Head of caudate nucleus (tissue), 42 donors: ENCODE measurements at regions not wholly inside any gene's neighbourhood (a gene's known extent, or its start where the extent isn't known, plus 50 kb on each side); places are given as distances from the start of the nearest gene placed in this dataset.
"Not testable (repeated sequence)": the region's sequence is repeated elsewhere in the genome, so short reads cannot be mapped to it uniquely, and the experiment has no call there.

Source experiments
- DNase-seq, 42 donors: peaks; one replicate each; pipeline versions ENCODE4 v3.0.0 to v3.0.0-alpha.2; 2020 to 2021; ENCODE audit warnings: mixed read lengths in 7 of 42
- intact Hi-C: fragments of 100-400 bp; cut with DNase I; formaldehyde crosslinking; loops from one replicate; pipeline ENCODE4 v1.15.0; 2022

DNA sequence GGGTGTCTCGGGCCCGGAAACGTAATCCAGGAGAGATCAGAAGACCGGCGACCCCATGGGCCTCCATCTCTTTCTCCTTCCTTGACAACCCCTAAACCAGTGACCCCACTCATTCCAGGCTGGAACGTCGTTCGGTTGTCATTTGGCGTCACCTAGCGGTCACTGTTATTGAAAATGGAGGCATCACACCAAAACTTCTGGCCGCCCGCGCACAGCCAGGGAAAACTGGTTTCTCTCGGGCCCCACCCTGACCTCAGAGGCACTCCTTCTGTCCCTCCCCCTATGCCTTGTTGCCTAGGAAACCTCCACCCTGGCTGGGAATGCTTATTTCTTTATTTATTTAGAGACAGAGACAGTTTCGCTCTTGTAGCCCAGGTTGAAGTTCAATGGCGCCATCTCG, 2327.3 kb upstream of the TPTE start:
- intact Hi-C loops, DNase-seq: not testable (repeated sequence)

DNA sequence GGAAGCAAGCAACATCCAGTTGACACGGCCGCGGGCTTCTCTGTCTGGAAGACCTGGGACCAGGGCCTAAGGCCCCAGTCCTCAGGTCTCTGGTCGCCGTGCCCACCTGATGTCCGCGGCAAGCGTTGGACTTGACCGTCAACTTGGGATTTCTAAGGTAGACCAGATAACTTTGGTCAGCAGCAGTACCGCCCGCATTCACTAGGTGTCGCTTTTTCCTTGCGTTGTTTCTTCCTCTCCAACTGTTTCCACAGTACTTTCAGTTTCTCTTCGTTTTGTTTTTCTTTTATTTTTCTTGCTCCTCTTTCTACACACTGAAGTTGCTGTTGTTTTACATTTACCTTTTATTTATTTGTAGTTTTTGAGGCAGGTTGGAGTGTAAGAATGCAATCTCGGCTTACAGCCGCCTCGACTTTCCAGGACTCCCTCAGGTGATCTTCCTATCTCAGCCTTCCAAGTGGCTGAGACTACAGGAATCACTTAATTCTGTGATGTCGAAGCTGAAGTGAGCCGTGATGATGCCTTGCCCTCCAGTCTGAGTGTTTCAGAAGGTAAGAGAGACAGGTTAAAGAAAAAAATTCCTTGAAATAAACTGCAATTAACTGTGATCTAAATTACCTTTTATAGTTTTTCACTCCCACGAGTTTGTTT, 2323.9 kb upstream of the TPTE start:
- intact Hi-C loops, DNase-seq: not testable (repeated sequence)

DNA sequence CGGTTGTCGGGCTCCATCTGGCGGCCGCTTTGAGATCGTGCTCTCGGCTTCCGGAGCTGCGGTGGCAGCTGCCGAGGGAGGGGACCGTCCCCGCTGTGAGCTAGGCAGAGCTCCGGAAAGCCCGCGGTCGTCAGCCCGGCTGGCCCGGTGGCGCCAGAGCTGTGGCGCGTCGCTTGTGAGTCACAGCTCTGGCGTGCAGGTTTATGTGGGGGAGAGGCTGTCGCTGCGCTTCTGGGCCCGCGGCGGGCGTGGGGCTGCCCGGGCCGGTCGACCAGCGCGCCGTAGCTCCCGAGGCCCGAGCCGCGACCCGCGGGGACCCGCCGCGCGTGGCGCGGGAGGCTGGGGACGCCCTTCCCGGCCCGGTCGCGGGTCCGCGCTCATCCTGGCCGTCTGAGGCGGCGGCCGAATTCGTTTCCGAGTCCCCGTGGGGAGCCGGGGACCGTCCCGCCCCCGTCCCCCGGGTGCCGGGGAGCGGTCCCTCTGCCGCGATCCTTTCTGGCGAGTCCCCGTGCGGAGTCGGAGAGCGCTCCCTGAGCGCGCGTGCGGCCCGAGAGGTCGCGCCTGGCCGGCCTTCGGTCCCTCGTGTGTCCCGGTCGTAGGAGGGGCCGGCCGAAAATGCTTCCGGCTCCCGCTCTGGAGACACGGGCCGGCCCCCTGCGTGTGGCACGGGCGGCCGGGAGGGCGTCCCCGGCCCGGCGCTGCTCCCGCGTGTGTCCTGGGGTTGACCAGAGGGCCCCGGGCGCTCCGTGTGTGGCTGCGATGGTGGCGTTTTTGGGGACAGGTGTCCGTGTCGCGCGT, 2316.1 kb upstream of the TPTE start:
- intact Hi-C loops, DNase-seq: not testable (repeated sequence)

DNA sequence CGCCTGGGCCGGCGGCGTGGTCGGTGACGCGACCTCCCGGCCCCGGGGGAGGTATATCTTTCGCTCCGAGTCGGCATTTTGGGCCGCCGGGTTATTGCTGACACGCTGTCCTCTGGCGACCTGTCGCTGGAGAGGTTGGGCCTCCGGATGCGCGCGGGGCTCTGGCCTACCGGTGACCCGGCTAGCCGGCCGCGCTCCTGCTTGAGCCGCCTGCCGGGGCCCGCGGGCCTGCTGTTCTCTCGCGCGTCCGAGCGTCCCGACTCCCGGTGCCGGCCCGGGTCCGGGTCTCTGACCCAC, 2315.5 kb upstream of the TPTE start:
- DNase-seq, intact Hi-C loops: not testable (repeated sequence)

DNA sequence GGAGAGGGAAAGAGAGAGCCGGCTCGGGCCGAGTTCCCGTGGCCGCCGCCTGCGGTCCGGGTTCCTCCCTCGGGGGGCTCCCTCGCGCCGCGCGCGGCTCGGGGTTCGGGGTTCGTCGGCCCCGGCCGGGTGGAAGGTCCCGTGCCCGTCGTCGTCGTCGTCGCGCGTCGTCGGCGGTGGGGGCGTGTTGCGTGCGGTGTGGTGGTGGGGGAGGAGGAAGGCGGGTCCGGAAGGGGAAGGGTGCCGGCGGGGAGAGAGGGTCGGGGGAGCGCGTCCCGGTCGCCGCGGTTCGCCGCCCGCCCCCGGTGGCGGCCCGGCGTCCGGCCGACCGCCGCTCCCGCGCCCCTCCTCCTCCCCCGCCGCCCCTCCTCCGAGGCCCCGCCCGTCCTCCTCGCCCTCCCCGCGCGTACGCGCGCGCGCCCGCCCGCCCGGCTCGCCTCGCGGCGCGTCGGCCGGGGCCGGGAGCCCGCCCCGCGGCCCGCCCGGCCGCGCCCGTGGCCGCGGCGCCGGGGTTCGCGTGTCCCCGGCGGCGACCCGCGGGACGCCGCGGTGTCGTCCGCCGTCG, 2308.3 kb upstream of the TPTE start:
- intact Hi-C loops = not testable (repeated sequence)
- DNase-seq = peak in 32 of 42 donors; percentile 8 to 100 (median 90)

DNA sequence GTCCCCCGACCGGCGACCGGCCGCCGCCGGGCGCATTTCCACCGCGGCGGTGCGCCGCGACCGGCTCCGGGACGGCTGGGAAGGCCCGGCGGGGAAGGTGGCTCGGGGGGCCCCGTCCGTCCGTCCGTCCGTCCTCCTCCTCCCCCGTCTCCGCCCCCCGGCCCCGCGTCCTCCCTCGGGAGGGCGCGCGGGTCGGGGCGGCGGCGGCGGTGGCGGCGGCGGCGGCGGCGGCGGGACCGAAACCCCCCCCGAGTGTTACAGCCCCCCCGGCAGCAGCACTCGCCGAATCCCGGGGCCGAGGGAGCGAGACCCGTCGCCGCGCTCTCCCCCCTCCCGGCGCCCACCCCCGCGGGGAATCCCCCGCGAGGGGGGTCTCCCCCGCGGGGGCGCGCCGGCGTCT, 2306.8 kb upstream of the TPTE start:
- DNase-seq, intact Hi-C loops: not testable (repeated sequence)

DNA sequence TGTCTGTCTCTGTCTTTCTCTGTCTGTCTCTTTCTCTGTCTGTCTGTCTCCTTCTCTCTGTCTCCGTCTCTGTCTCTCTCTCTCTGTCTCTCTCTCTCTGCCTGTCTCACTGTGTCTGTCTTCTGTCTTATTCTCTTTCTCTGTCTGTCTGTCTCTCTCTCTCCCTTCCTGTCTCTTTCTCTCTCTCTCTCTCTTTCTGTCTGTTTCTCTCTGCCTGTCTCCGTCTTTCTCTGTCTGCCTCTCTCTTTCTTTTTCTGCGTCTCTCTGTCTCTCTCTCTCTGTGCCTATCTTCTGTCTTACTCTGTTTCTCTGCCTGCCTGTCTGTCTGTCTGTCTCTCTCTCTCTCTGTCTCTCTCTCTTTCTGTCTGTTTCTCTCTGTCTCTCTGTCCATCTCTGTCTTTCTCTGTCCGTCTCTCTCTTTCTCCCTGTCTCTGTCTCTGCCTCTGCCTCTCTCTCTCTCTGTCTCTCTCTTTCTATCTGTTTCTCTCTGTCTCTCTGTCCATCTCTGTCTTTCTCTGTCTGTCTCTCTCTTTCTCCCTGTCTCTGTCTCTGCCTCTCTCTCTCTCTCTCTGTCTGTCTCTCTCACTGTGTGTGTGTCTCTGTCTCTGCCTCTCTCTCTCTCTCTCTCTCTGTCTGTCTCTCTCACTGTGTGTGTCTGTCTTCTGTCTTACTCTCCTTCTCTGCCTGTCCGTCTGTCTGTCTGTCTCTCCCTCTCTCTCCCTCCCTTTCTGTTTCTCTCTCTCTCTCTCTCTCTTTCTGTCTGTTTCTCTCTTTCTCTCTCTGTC, 2291.8 kb upstream of the TPTE start:
- intact Hi-C loops, DNase-seq: not testable (repeated sequence)

DNA sequence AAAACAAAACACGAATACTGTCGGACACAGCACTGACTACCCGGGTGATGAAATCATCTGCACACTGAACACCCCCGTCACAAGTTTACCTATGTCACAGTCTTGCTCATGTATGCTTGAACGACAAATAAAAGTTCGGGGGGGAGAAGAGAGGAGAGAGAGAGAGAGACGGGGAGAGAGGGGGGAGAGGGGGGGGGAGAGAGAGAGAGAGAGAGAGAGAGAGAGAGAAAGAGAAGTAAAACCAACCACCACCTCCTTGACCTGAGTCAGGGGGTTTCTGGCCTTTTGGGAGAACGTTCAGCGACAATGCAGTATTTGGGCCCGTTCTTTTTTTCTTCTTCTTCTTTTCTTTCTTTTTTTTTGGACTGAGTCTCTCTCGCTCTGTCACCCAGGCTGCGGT, 2290.1 kb upstream of the TPTE start:
- intact Hi-C loops, DNase-seq: not testable (repeated sequence)

DNA sequence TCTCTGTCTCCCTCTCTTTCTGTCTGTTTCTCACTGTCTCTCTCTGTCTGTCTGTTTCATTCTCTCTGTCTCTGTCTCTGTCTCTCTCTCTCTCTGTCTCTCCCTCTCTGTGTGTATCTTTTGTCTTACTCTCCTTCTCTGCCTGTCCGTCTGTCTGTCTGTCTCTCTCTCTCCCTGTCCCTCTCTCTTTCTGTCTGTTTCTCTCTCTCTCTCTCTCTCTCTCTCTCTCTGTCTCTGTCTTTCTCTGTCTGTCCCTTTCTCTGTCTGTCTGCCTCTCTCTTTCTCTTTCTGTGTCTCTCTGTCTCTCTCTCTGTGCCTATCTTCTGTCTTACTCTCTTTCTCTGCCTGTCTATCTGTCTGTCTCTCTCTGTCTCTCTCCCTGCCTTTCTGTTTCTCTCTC, 2288.4 kb upstream of the TPTE start:
- intact Hi-C loops, DNase-seq: not testable (repeated sequence)

DNA sequence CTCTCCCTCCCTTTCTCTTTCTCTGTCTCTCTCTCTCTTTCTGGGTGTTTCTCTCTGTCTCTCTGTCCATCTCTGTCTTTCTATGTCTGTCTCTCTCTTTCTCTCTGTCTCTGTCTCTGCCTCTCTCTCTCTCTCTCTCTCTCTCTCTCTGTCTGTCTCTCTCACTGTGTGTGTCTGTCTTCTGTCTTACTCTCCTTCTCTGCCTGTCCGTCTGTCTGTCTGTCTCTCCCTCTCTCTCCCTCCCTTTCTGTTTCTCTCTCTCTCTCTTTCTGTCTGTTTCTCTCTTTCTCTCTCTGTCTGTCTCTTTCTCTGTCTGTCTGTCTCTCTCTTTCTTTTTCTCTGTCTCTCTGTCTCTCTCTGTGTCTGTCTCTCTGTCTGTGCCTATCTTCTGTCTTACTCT, 2287.3 kb upstream of the TPTE start:
- intact Hi-C loops, DNase-seq: not testable (repeated sequence)

DNA sequence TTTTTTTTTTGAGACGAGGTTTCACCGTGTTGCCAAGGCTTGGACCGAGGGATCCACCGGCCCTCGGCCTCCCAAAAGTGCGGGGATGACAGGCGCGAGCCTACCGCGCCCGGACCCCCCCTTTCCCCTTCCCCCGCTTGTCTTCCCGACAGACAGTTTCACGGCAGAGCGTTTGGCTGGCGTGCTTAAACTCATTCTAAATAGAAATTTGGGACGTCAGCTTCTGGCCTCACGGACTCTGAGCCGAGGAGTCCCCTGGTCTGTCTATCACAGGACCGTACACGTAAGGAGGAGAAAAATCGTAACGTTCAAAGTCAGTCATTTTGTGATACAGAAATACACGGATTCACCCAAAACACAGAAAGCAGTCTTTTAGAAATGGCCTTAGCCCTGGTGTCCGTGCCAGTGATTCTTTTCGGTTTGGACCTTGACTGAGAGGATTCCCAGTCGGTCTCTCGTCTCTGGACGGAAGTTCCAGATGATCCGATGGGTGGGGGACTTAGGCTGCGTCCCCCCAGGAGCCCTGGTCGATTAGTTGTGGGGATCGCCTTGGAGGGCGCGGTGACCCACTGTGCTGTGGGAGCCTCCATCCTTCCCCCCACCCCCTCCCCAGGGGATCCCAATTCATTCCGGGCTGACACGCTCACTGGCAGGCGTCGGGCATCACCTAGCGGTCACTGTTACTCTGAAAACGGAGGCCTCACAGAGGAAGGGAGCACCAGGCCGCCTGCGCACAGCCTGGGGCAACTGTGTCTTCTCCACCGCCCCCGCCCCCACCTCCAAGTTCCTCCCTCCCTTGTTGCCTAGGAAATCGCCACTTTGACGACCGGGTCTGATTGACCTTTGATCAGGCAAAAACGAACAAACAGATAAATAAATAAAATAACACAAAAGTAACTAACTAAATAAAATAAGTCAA, 2276.4 kb upstream of the TPTE start:
- DNase-seq, intact Hi-C loops: not testable (repeated sequence)

DNA sequence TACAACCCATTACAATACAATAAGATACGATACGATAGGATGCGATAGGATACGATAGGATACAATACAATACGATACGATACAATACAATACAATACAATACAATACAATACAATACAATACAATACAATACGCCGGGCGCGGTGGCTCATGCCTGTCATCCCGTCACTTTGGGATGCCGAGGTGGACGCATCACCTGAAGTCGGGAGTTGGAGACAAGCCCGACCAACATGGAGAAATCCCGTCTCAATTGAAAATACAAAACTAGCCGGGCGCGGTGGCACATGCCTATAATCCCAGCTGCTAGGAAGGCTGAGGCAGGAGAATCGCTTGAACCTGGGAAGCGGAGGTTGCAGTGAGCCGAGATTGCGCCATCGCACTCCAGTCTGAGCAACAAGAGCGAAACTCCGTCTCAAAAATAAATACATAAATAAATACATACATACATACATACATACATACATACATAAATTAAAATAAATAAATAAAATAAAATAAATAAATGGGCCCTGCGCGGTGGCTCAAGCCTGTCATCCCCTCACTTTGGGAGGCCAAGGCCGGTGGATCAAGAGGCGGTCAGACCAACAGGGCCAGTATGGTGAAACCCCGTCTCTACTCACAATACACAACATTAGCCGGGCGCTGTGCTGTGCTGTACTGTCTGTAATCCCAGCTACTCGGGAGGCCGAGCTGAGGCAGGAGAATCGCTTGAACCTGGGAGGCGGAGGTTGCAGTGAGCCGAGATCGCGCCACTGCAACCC, 2275.6 kb upstream of the TPTE start:
- DNase-seq, intact Hi-C loops: not testable (repeated sequence)

DNA sequence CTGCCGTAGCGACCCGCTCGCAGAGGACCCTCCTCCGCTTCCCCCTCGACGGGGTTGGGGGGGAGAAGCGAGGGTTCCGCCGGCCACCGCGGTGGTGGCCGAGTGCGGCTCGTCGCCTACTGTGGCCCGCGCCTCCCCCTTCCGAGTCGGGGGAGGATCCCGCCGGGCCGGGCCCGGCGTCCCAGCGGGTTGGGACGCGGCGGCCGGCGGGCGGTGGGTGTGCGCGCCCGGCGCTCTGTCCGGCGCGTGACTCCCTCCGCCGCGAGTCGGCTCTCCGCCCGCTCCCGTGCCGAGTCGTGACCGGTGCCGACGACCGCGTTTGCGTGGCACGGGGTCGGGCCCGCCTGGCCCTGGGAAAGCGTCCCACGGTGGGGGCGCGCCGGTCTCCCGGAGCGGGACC, 2269.7 kb upstream of the TPTE start:
- intact Hi-C loops, DNase-seq: not testable (repeated sequence)

DNA sequence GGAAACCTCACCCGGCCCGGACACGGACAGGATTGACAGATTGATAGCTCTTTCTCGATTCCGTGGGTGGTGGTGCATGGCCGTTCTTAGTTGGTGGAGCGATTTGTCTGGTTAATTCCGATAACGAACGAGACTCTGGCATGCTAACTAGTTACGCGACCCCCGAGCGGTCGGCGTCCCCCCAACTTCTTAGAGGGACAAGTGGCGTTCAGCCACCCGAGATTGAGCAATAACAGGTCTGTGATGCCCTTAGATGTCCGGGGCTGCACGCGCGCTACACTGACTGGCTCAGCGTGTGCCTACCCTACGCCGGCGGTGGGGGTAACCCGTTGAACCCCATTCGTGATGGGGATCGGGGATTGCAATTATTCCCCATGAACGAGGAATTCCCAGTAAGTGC, 2266.3 kb upstream of the TPTE start:
- peak in 10 of 42 donors; percentile 0 to 34 (median 7) for DNase-seq
- intact Hi-C loops = not testable (repeated sequence)

DNA sequence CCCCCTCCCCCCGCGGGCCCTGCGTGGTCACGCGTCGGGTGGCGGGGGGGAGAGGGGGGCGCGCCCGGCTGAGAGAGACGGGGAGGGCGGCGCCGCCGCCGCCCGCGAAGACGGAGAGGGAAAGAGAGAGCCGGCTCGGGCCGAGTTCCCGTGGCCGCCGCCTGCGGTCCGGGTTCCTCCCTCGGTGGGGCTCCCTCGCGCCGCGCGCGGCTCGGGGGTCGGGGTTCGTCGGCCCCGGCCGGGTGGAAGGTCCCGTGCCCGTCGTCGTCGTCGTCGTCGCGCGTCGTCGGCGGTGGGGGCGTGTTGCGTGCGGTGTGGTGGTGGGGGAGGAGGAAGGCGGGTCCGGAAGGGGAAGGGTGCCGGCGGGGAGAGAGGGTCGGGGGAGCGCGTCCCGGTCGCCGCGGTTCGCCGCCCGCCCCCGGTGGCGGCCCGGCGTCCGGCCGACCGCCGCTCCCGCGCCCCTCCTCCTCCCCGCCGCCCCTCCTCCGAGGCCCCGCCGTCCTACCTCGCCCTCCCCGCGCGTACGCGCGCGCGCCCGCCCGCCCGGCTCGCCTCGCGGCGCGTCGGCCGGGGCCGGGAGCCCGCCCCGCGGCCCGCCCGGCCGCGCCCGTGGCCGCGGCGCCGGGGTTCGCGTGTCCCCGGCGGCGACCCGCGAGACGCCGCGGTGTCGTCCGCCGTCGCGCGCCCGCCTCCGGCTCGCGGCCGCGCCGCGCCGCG, 2264.1 kb upstream of the TPTE start:
- intact Hi-C loops = not testable (repeated sequence)
- peak in 38 of 42 donors; percentile 1 to 59 (median 20) for DNase-seq

DNA sequence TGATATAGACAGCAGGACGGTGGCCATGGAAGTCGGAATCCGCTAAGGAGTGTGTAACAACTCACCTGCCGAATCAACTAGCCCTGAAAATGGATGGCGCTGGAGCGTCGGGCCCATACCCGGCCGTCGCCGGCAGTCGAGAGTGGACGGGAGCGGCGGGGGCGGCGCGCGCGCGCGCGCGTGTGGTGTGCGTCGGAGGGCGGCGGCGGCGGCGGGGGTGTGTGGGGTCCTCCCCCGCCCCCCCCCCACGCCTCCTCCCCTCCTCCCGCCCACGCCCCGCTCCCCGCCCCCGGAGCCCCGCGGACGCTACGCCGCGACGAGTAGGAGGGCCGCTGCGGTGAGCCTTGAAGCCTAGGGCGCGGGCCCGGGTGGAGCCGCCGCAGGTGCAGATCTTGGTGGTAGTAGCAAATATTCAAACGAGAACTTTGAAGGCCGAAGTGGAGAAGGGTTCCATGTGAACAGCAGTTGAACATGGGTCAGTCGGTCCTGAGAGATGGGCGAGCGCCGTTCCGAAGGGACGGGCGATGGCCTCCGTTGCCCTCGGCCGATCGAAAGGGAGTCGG, 2261.2 kb upstream of the TPTE start:
- DNase-seq, intact Hi-C loops: not testable (repeated sequence)
